K562 (cell line): ENCODE measurements at regions not wholly inside any gene's neighbourhood (a gene's known extent, or its start where the extent isn't known, plus 50 kb on each side); places are given as distances from the start of the nearest gene placed in this dataset.

Experiments
- ATAC-seq: fragments of 200-7000 bp; cut with Tn5 transposase; 3 replicates; pipeline ENCODE4 v1.9.1; 2020; ENCODE audit warnings: moderate library complexity
- BruUV-seq: library from RNA; stranded (reverse); fragments of 400-500 nt; replicated peaks from 2 replicates; lab custom pipeline; 2021; lab: Mats Ljungman, UMichigan
- CTCF ChIA-PET: fragments of 300-600 bp; formaldehyde crosslinking; extraction: SDS; loops from one replicate; lab custom pipeline; 2021; ENCODE audit warnings: low intra/inter-chr PET ratio; lab: Yijun Ruan, JAX
- POLR2A ChIA-PET: fragments of 300-600, 350-650 bp; sonication (Branson Sonifier 250); formaldehyde crosslinking; extraction: SDS; loops from one replicate; lab custom pipeline; 2021; ENCODE audit warnings: antibody characterized with exemption, inconsistent platforms; lab: Yijun Ruan, JAX
- DNase-seq, 4 experiments: peaks; one replicate each; pipeline versions ENCODE4 v3.0.0 to v3.0.0-alpha.2; 2011 to 2018; ENCODE audit warnings: low spot score in 3 of 4, mixed read lengths in 3 of 4; ENCODE audit errors: extremely low read depth in 1 of 4
- FAIRE-seq: peaks from 2 replicates; lab custom pipeline; 2011; peaks lifted over from hg19 to GRCh38; lab: Jason Lieb, UNC
- H2AFZ ChIP-seq: 2 replicates; pipeline ENCODE4 v1.6.0; 2011; ENCODE audit warnings: low read depth, low read length, control low read depth, inconsistent platforms
- H3K27ac ChIP-seq: fragments of 200-600 bp; 3 replicates; pipeline ENCODE4 v1.8.0; 2011; ENCODE audit warnings: low read depth, mild to moderate bottlenecking, control low read depth, inconsistent platforms, low read length, moderate library complexity, mixed read lengths; ENCODE audit errors: extremely low read depth
- H3K27me3 ChIP-seq, 2 experiments: fragments of 300-600 bp in 1 of 2; 2 replicates in 1 of 2; 3 replicates in 1 of 2; pipeline versions ENCODE4 v1.6.0 to v1.8.0; 2011; ENCODE audit warnings: inconsistent platforms in 2 of 2, low read length in 2 of 2, mild to moderate bottlenecking in 1 of 2, mixed read lengths in 1 of 2, moderate library complexity in 1 of 2; ENCODE audit not compliant: control insufficient read depth in 2 of 2, insufficient read depth in 2 of 2
- H3K36me3 ChIP-seq: fragments of 300-600 bp; 3 replicates; pipeline ENCODE4 v1.8.0; 2011; ENCODE audit warnings: mild to moderate bottlenecking, low read length, inconsistent platforms; ENCODE audit not compliant: control insufficient read depth, insufficient read depth
- H3K4me1 ChIP-seq, 2 experiments: fragments of 200-600 bp in 1 of 2; replicated peaks in 1 of 2; 2 replicates in 1 of 2; 3 replicates in 1 of 2; pipeline versions ENCODE4 v1.5.1 to v1.8.0; 2011; ENCODE audit warnings: inconsistent platforms in 2 of 2, low read length in 2 of 2, mild to moderate bottlenecking in 1 of 2, mixed read lengths in 1 of 2, moderate library complexity in 1 of 2; ENCODE audit not compliant: control insufficient read depth in 2 of 2, insufficient read depth in 2 of 2
- H3K4me2 ChIP-seq: 2 replicates; pipeline ENCODE4 v1.6.1; 2011; ENCODE audit warnings: low read length, control low read depth, inconsistent platforms, mixed read lengths; ENCODE audit not compliant: insufficient read depth
- H3K4me3 ChIP-seq: fragments of 200-600 bp; sonication (generic), shearing (Covaris generic); 2 replicates; pipeline ENCODE4 v1.5.1; 2016; ENCODE audit warnings: control low read depth, inconsistent platforms
- H3K79me2 ChIP-seq: fragments of 200-600 bp; 3 replicates; pipeline ENCODE4 v1.8.0; 2011; ENCODE audit warnings: low read length, inconsistent platforms; ENCODE audit not compliant: control insufficient read depth, insufficient read depth
- H3K9ac ChIP-seq, 2 experiments: 2 replicates each; pipeline versions ENCODE4 v1.6.0 to v1.6.1; 2011; ENCODE audit warnings: low read depth in 2 of 2, low read length in 2 of 2, control low read depth in 1 of 2, inconsistent platforms in 1 of 2, mild to moderate bottlenecking in 1 of 2, mixed read lengths in 1 of 2; ENCODE audit not compliant: insufficient read depth in 1 of 2
- H3K9me1 ChIP-seq: one replicate; pipeline ENCODE4 v1.6.0; 2011; ENCODE audit warnings: inconsistent platforms, mild to moderate bottlenecking, low read length, moderate library complexity; ENCODE audit not compliant: control insufficient read depth, insufficient read depth
- H3K9me3 ChIP-seq: replicated peaks from 2 replicates; pipeline ENCODE4 v1.5.1; 2011; ENCODE audit warnings: low read depth, low read length, inconsistent platforms; ENCODE audit not compliant: control insufficient read depth, insufficient read depth
- H4K20me1 ChIP-seq: replicated peaks from 2 replicates; pipeline ENCODE4 v1.6.1; 2011; ENCODE audit warnings: low read length, inconsistent platforms, mixed read lengths; ENCODE audit not compliant: control insufficient read depth, insufficient read depth
- NBN ChIP-seq: fragments of 450-650 bp; IDR thresholded peaks from 2 replicates; pipeline ENCODE4 v1.6.1; 2016; ENCODE audit warnings: low read depth, mild to moderate bottlenecking
- RBM39 ChIP-seq: fragments of 200-400 bp; formaldehyde crosslinking; optimal IDR thresholded peaks from 2 replicates; pipeline ENCODE3; 2018; ENCODE audit warnings: low read depth, low read length
- SMAD1 ChIP-seq: fragments of 150-350 bp; IDR thresholded peaks from 2 replicates; pipeline ENCODE4 v1.6.1; 2014; ENCODE audit warnings: low read length, low read depth; ENCODE audit not compliant: partially characterized antibody
- TGIF2 ChIP-seq: sonication (generic); formaldehyde crosslinking; IDR thresholded peaks from 2 replicates; pipeline ENCODE4 v1.8.1; 2022; ENCODE audit warnings: mild to moderate bottlenecking, missing genetic modification reagents, moderate library complexity
- YY1 ChIP-seq, 3 experiments: IDR thresholded peaks; 2 replicates each; pipeline ENCODE4 v1.6.1; 2011; ENCODE audit warnings: low read length in 2 of 3, mild to moderate bottlenecking in 2 of 3, moderate library complexity in 2 of 3, borderline replicate concordance in 1 of 3, control low read depth in 1 of 3, low read depth in 1 of 3; ENCODE audit not compliant: insufficient read depth in 3 of 3, insufficient replicate concordance in 2 of 3, control insufficient read depth in 1 of 3, insufficient read length in 1 of 3; ENCODE audit errors: extremely low read depth in 1 of 3
- ZC3H4 ChIP-seq: sonication (generic); formaldehyde crosslinking; IDR thresholded peaks from 2 replicates; pipeline ENCODE4 v1.9.0; 2021; ENCODE audit warnings: missing genetic modification reagents, borderline replicate concordance
- WGBS: fragments of 100-300 bp; shearing (Covaris generic); methylation state at CpG from one replicate; pipeline ENCODE4 v1.1.6; 2016; ENCODE audit warnings: low coverage, mixed read lengths; ENCODE audit not compliant: insufficient coverage; ENCODE audit errors: missing lambda C conversion rate; 5-methylcytosine and 5-hydroxymethylcytosine counted together
- in situ Hi-C: fragments of 300-500 bp; cut with MboI; formaldehyde crosslinking; loops from 4 replicates; pipeline ENCODE4 v1.15.0; 2018; ENCODE audit warnings: inconsistent platforms, mixed read lengths
- intact Hi-C: fragments of 100-400 bp; cut with micrococcal nuclease; formaldehyde crosslinking; loops from 2 replicates; pipeline ENCODE4 v1.14.2; 2022

DNA sequence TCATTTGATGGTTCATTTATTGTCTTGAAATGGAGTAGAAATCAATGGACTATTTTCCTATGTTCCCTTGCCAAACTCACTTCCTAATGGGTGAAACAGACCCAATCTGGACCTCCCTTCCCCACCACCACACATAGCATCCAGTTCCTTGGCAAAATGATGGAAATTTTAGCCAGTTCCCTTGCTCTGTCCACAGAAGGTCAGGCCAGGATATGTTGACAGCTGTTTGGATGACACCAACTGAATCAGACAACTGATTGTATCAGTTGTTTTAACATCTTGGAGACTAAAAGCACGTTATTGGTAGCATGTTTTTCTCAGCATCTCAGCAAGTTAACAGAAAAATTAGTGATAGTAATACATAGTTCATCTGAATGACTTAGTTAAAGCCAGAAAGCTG is 534.8 kb downstream of the PSAT1 start:
- 0% methylated on average over 1 of the region's 1 CpG for WGBS
- Histone ChIP-seq H3K79me2 (no peaks in the 10 kb centered on the region), H3K4me1 (no peaks in the 10 kb centered on the region)
- BruUV-seq = no TSS peak
- TF ChIP-seq TGIF2 (CRISPR knock-in tag) (no peak), NBN (no peak), ZC3H4 (CRISPR knock-in tag) (no peak), YY1 (IDR thresholded peaks at IDR 0.05; ENCODE audit: borderline replicate concordance in 1 of 3, control insufficient read depth in 1 of 3, extremely low read depth in 1 of 3, insufficient read depth in 3 of 3, insufficient read length in 1 of 3, insufficient replicate concordance in 2 of 3, low read depth in 1 of 3, low read length in 2 of 3) (no peak), SMAD1 (no peak), RBM39 (no peak)
- TF ChIP-seq, all 486 proteins: peak for 0
- H2AFZ ChIP-seq = no peak overlapping the region
- no peak for DNase-seq
- ChIA-PET POLR2A (no interaction called here), CTCF (no interaction called here)
- H3K27ac ChIP-seq = no peak overlapping the region
- H3K4me2 ChIP-seq = no peak overlapping the region
- H3K9ac ChIP-seq = no peak overlapping the region
- intact Hi-C loops = no loop called here
- no peaks in the 10 kb centered on the region for H3K36me3 ChIP-seq
- H3K9me3 ChIP-seq = no peaks in the 10 kb centered on the region
- H3K27me3 ChIP-seq = no peaks in the 10 kb centered on the region
- no peaks in the 10 kb centered on the region for H3K9me1 ChIP-seq
- no peak overlapping the region for H3K4me3 ChIP-seq
- ATAC-seq = no peak
- H4K20me1 ChIP-seq = no peaks in the 10 kb centered on the region
- in situ Hi-C loops = no loop called here
- FAIRE-seq = no peak
